Adipocyte (in vitro differentiated cells): ENCODE measurements at regions not wholly inside any gene's neighbourhood (a gene's known extent, or its start where the extent isn't known, plus 50 kb on each side); places are given as distances from the start of the nearest gene placed in this dataset.
"Not testable (repeated sequence)": the region's sequence is repeated elsewhere in the genome, so short reads cannot be mapped to it uniquely, and the experiment has no call there.

Experiments
- DNase-seq: peaks from one replicate; pipeline ENCODE4 v3.0.0-alpha.2; 2015; ENCODE audit warnings: low read depth
- H3K27me3 ChIP-seq: replicated peaks from 2 replicates; pipeline ENCODE4 v1.7.0; 2013; ENCODE audit warnings: mild to moderate bottlenecking, low read length, moderate library complexity; ENCODE audit not compliant: control insufficient read depth, insufficient read depth
- H3K36me3 ChIP-seq: 2 replicates; pipeline ENCODE4 v1.7.0; 2013; ENCODE audit warnings: low read length, mild to moderate bottlenecking, moderate library complexity; ENCODE audit not compliant: control insufficient read depth, insufficient read depth, severe bottlenecking
- H3K4me1 ChIP-seq: 2 replicates; pipeline ENCODE4 v1.7.0; 2013; ENCODE audit warnings: mild to moderate bottlenecking, low read length, moderate library complexity; ENCODE audit not compliant: control insufficient read depth, insufficient read depth
- H3K4me3 ChIP-seq: 2 replicates; pipeline ENCODE4 v1.7.0; 2013; ENCODE audit warnings: mild to moderate bottlenecking, low read length, moderate library complexity
- H3K9ac ChIP-seq: 2 replicates; pipeline ENCODE4 v1.7.0; 2013; ENCODE audit warnings: mild to moderate bottlenecking, low read length, moderate library complexity
- H3K9me3 ChIP-seq: 2 replicates; pipeline ENCODE4 v1.7.0; 2013; ENCODE audit warnings: mild to moderate bottlenecking, low read length, moderate library complexity; ENCODE audit not compliant: control insufficient read depth

- Histone ChIP-seq H3K4me3 (no peak overlapping the region), H3K27me3 (peaks cover 11% of the 10 kb centered on the region), H3K36me3 (no peaks in the 10 kb centered on the region), H3K9ac (no peak overlapping the region), H3K4me1 (no peaks in the 10 kb centered on the region), H3K9me3 (peaks cover 19% of the 10 kb centered on the region)
- peak; percentile 68 for DNase-seq
These were observed 56.0 kb upstream of the RAB6C start for GRCh38 chr2:129923265-129924091.

GRCh38 chr2:129924115-129924514, 55.4 kb upstream of the RAB6C start:
- H3K36me3 ChIP-seq, H3K9ac ChIP-seq, DNase-seq, H3K4me3 ChIP-seq, H3K4me1 ChIP-seq: not testable (repeated sequence)
- peaks cover 13% of the 10 kb centered on the region for H3K9me3 ChIP-seq
- H3K27me3 ChIP-seq, result peaks cover 11% of the 10 kb centered on the region

DNA sequence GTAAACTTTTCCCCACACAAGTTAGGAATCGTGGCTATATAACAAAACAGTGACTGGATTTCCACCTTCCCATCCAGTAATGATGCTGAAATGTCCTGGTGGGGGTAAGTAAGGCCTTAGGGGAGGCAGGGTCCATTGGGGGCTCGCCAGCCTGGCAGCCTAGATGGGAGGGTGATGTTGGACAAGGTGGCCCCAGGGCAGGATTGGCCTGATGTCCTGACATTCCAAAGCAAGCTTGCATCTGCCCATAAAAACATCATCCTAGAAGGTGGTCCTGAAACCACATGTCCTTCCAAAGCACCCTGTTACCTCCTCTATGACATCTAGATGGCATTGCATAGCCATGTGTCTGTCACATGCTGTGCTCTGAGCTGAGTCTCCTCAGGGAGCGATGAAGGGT, 54.1 kb upstream of the RAB6C start:
- peaks cover 11% of the 10 kb centered on the region for H3K27me3 ChIP-seq
- H3K36me3 ChIP-seq, result no peaks in the 10 kb centered on the region
- H3K4me1 ChIP-seq, result peaks cover 10% of the 10 kb centered on the region
- DNase-seq, result no peak
- H3K9ac ChIP-seq, result no peak overlapping the region
- no peak overlapping the region for H3K4me3 ChIP-seq
- peaks cover under 1% of the 10 kb centered on the region for H3K9me3 ChIP-seq

DNA sequence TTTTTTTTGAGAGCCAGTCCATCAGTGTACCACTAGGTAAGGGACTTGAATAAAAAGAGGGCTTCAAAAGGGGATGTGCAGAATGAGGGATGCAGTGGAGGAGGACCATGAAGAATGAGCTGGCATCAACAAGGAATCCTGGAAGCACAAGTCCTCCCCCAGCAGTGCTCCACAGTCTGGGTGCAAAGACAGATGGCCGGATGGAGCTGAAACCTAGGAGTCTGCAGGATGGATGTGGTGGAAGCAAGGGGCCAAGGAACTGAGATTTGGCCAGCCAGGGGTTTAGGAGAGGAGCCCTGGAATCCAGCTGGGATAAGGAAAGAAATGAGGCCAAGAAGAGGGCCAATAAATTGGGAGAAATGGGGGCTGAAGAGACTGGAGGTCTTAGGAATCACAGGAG, 51.8 kb upstream of the RAB6C start:
- peaks cover 6% of the 10 kb centered on the region for H3K27me3 ChIP-seq
- no peak for DNase-seq

GRCh38 chr2:129929321-129930290, 49.9 kb upstream of the RAB6C start:
- Histone ChIP-seq H3K4me3 (peak overlapping the region; percentile 0), H3K9ac (peak overlapping the region; percentile 27), H3K4me1 (peaks cover 15% of the 10 kb centered on the region), H3K9me3 (no peaks in the 10 kb centered on the region), H3K27me3 (peaks cover 2% of the 10 kb centered on the region), H3K36me3 (no peaks in the 10 kb centered on the region)
- DNase-seq, result peak; percentile 71

More for the DNA sequence above, 51.8 kb upstream of the RAB6C start:
- Histone ChIP-seq H3K4me3 (no peak overlapping the region), H3K9me3 (no peaks in the 10 kb centered on the region), H3K9ac (no peak overlapping the region), H3K4me1 (peaks cover 10% of the 10 kb centered on the region), H3K36me3 (no peaks in the 10 kb centered on the region)
